Aorta (tissue), 5 donors: ENCODE measurements at regions not wholly inside any gene's neighbourhood (a gene's known extent, or its start where the extent isn't known, plus 50 kb on each side); places are given as distances from the start of the nearest gene placed in this dataset.

Source experiments
- ATAC-seq: fragments of 200-7000 bp; cut with Tn5 transposase; one replicate; pipeline ENCODE4 v1.9.1; 2022; ENCODE audit warnings: moderate library complexity; ENCODE audit not compliant: low FRiP score
- DNase-seq, 2 donors: peaks; one replicate each; pipeline ENCODE4 v3.0.0-alpha.2; 2020
- H3K27ac ChIP-seq, 2 donors: one replicate each; pipeline ENCODE4 v1.5.1; 2013; ENCODE audit warnings: low read length in 2 of 2, mild to moderate bottlenecking in 2 of 2, moderate library complexity in 2 of 2, control low read depth in 1 of 2, inconsistent platforms in 1 of 2, low read depth in 1 of 2
- H3K27me3 ChIP-seq, 2 donors: one replicate each; pipeline ENCODE4 v1.6.1; 2013; ENCODE audit warnings: control low read depth in 1 of 2, low read length in 1 of 2, mild to moderate bottlenecking in 1 of 2, moderate library complexity in 1 of 2; ENCODE audit not compliant: insufficient read depth in 2 of 2, control insufficient read depth in 1 of 2
- H3K36me3 ChIP-seq, 2 donors: one replicate each; pipeline ENCODE4 v1.6.1; 2013; ENCODE audit warnings: control low read depth in 1 of 2, low read length in 1 of 2, mild to moderate bottlenecking in 1 of 2; ENCODE audit not compliant: insufficient read depth in 2 of 2, control insufficient read depth in 1 of 2
- H3K4me1 ChIP-seq, 2 donors: one replicate each; pipeline ENCODE4 v1.6.1; 2013; ENCODE audit warnings: low read length in 2 of 2, control low read depth in 1 of 2, mild to moderate bottlenecking in 1 of 2, moderate library complexity in 1 of 2; ENCODE audit not compliant: insufficient read depth in 2 of 2, control insufficient read depth in 1 of 2
- H3K4me3 ChIP-seq, 2 donors: one replicate each; pipeline ENCODE4 v1.5.1; 2013; ENCODE audit warnings: low read length in 2 of 2, control low read depth in 1 of 2, mild to moderate bottlenecking in 1 of 2
- H3K9me3 ChIP-seq: one replicate; pipeline ENCODE4 v1.6.1; 2013; ENCODE audit warnings: mild to moderate bottlenecking, low read length; ENCODE audit not compliant: control insufficient read depth
- WGBS, 2 donors: extraction: QIAGEN DNeasy Blood & Tissue Kit; methylation state at CpG; one replicate each; pipeline ENCODE4 v1.1.7; 2013; 5-methylcytosine and 5-hydroxymethylcytosine counted together
- intact Hi-C, 2 donors: fragments of 100-400 bp; cut with DNase I; formaldehyde crosslinking; loops; one replicate each; pipeline versions ENCODE4 v1.14.2 to v1.15.0; 2022
- donor health status: healthy with polysubstance abuse.
- donor health status: Bipolar disorder and iron deficiency.
- donor health status: DM: no; HTN: no; CAD: no.
- donor health status: DM: no; HTN: no; CAD: no.
- donor health status: DM: yes; HTN: yes; CAD: no.

GRCh38 chr4:175378372-175378771, 433.7 kb downstream of the GPM6A start:
- H3K36me3 ChIP-seq, result no peaks in the 10 kb centered on the region
- no peak overlapping the region for H3K27ac ChIP-seq
- no peak for ATAC-seq
- 89 to 95% methylated on average over 4 of the region's 4 CpGs for WGBS, 2 donors
- DNase-seq, result no peak
- H3K4me3 ChIP-seq, result no peak overlapping the region
- no peaks in the 10 kb centered on the region for H3K9me3 ChIP-seq
- H3K27me3 ChIP-seq, result peaks cover 0 to 1% of the 10 kb centered on the region in 2 donors
- no peaks in the 10 kb centered on the region for H3K4me1 ChIP-seq
- intact Hi-C loops, result no loop called here

DNA sequence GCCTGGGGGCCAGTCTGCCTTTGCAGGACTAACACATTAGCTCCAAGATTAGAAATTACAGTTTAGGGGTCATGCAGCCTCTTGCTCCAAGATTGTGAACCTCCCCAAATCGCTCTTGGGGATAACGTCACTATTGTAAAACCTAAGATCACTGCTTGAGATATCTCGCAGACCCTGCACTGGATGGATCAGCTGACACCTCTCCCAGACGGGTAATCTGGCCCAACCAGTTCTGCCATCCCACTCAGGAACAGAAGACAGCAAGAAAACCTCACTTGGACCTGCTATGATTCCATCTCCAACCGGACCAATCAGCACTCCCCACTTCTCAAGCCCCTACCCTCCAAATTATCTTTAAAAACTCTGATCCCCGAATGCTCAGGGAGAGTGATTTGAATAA, 431.2 kb downstream of the GPM6A start:
- H3K27me3 ChIP-seq, result peaks cover 0 to 1% of the 10 kb centered on the region in 2 donors
- no peak overlapping the region for H3K27ac ChIP-seq
- intact Hi-C loops, result no loop called here
- no peak overlapping the region for H3K4me3 ChIP-seq
- DNase-seq (no peak), ATAC-seq (no peak)
- no peaks in the 10 kb centered on the region for H3K9me3 ChIP-seq
- H3K4me1 ChIP-seq, result no peaks in the 10 kb centered on the region
- H3K36me3 ChIP-seq, result no peaks in the 10 kb centered on the region
- WGBS, 2 donors, result 91 to 93% methylated on average over 6 of the region's 6 CpGs

GRCh38 chr4:175385797-175386196, 426.3 kb downstream of the GPM6A start:
- intact Hi-C loops, result no loop called here
- H3K9me3 ChIP-seq, result no peaks in the 10 kb centered on the region
- ATAC-seq, result no peak
- H3K36me3 ChIP-seq, result no peaks in the 10 kb centered on the region
- H3K4me1 ChIP-seq, result no peaks in the 10 kb centered on the region
- WGBS, 2 donors, result 64 to 71% methylated on average over 1 of the region's 1 CpG
- H3K27me3 ChIP-seq, result no peaks in the 10 kb centered on the region
- H3K27ac ChIP-seq, result no peak overlapping the region
- H3K4me3 ChIP-seq, result no peak overlapping the region
- DNase-seq, result no peak

GRCh38 chr4:175386776-175387507, 425.1 kb downstream of the GPM6A start:
- DNase-seq (no peak), ATAC-seq (peak; percentile 38)
- H3K27ac ChIP-seq, result no peak overlapping the region
- H3K27me3 ChIP-seq, result no peaks in the 10 kb centered on the region
- intact Hi-C loops, result no loop called here
- no peaks in the 10 kb centered on the region for H3K36me3 ChIP-seq
- 87 to 91% methylated on average over 9 of the region's 9 CpGs for WGBS, 2 donors
- no peaks in the 10 kb centered on the region for H3K4me1 ChIP-seq
- no peaks in the 10 kb centered on the region for H3K9me3 ChIP-seq
- no peak overlapping the region for H3K4me3 ChIP-seq

DNA sequence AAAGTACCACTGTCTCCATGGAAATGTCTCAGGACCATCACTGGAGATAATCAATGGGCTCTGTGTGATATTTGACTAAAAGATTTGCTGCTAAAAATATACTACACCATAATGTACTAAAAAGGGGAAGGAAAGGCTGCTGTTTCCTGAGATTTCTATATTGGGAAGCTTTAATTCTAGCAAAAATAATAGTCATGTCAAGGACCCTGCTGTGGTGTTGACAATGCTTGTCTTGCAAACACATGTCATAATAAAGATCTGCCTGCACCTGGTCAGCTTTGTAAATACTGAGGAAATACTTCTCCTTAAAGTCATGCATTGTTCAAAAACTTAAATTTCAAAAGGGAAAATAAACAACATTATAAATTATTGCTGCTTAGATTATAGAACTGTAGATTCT, 417.9 kb downstream of the GPM6A start:
- DNase-seq, result no peak
- ATAC-seq, result no peak
- Histone ChIP-seq H3K4me1 (no peaks in the 10 kb centered on the region), H3K27ac (no peak overlapping the region), H3K36me3 (no peaks in the 10 kb centered on the region), H3K27me3 (no peaks in the 10 kb centered on the region), H3K9me3 (no peaks in the 10 kb centered on the region), H3K4me3 (no peak overlapping the region)
- intact Hi-C loops, result no loop called here

DNA sequence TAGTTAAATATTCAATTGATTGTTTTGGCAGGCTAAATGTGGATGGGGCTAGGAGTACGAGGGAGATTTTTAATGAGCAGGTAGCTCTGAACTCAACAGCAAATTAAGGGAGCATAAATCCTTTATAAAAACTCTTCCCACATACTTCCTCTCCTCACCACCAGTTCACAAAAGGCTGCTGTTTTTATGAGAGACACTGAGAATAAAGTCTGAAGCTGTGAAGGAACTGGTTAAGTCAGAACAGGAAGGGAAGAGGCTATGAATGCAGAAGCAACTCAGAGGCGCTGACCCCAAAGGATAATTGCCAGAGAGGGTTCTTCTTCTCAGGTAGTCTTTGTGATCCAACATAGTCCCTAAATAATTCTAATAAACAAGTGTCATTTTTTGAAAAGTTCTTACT, 406.1 kb downstream of the GPM6A start:
- Histone ChIP-seq H3K9me3 (no peaks in the 10 kb centered on the region), H3K4me3 (peak overlapping the region in 1 of 2 donors; percentile 20), H3K36me3 (no peaks in the 10 kb centered on the region), H3K4me1 (peaks cover 0 to 2% of the 10 kb centered on the region in 2 donors), H3K27ac (no peak overlapping the region), H3K27me3 (no peaks in the 10 kb centered on the region)
- 65 to 66% methylated on average over 2 of the region's 2 CpGs for WGBS, 2 donors
- no peak for DNase-seq
- ATAC-seq, result no peak
- intact Hi-C loops, result no loop called here

DNA sequence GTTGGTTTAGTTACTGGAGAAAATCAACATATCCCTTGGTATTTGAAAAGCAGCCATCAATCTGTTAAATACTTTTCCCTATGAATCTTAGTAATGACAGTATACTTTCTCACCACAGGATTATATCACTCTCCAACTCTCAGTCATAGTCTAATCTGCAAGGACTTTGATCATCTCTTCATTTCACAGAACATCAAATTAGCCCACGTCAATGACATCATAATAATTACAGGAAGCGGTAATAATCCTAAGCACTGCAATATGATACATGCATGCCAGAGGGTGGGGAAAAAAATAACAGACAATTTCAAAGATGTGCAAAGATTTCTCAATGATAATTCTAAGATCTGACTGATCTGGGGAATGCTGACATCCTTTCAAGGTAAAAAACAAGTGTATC, 404.1 kb downstream of the GPM6A start:
- Histone ChIP-seq H3K27ac (no peak overlapping the region), H3K36me3 (no peaks in the 10 kb centered on the region), H3K9me3 (no peaks in the 10 kb centered on the region), H3K27me3 (no peaks in the 10 kb centered on the region), H3K4me3 (no peak overlapping the region), H3K4me1 (no peaks in the 10 kb centered on the region)
- whole genome bisulfite sequencing, 2 donors, result 90 to 95% methylated on average over 2 of the region's 2 CpGs
- intact Hi-C loops, result no loop called here
- DNase-seq (no peak), ATAC-seq (no peak)

DNA sequence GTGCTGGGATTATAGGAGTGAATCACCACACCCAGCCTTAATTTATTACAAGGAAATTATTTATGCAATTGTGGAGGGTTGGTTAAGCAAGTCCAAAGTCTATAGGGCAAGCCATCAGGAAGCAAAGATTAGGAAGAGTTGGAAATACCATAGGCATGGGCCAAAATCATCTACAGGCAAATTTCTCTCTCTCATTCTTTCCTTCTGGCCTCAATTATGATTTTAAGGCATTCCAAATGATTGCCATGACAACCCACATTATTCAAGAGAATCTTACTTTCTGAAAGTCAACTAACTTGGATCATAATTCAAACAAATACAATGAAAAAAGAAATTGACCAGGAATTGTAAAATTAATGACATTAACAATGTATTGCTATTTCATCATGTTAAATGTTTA, 400.8 kb downstream of the GPM6A start:
- peaks cover 2% of the 10 kb centered on the region for H3K9me3 ChIP-seq
- no peaks in the 10 kb centered on the region for H3K36me3 ChIP-seq
- ATAC-seq (no peak), DNase-seq (no peak)
- H3K4me3 ChIP-seq, result no peak overlapping the region
- H3K27ac ChIP-seq, result no peak overlapping the region
- intact Hi-C loops, result no loop called here
- H3K27me3 ChIP-seq, result no peaks in the 10 kb centered on the region
- H3K4me1 ChIP-seq, result no peaks in the 10 kb centered on the region

DNA sequence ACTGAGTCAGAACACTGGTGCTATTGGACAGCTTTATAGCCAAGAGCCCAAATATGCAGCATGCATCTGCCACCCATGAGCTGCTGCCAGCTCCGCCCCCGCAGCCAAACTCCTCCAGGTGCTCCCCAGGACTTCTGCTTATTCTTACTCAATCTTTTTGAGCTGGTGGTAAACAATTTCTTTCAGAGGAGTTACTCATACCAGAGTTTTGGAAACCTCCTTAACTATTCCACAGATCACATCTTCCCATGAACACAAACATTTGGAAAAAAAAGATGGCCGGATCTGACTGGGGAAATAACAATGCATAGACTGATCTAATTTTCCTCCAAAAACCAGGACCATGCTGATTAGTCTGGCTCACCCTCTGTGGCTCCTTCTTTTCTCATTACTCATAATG, 399.9 kb downstream of the GPM6A start:
- 39 to 59% methylated on average over 3 of the region's 3 CpGs for WGBS, 2 donors
- no peaks in the 10 kb centered on the region for H3K4me1 ChIP-seq
- H3K27ac ChIP-seq, result no peak overlapping the region
- no peaks in the 10 kb centered on the region for H3K36me3 ChIP-seq
- DNase-seq (no peak), ATAC-seq (no peak)
- intact Hi-C loops, result no loop called here
- no peak overlapping the region for H3K4me3 ChIP-seq
- H3K27me3 ChIP-seq, result no peaks in the 10 kb centered on the region
- peaks cover 2% of the 10 kb centered on the region for H3K9me3 ChIP-seq
